ENCODE measurements at regions not wholly inside any gene's neighbourhood (a gene's known extent, or its start where the extent isn't known, plus 50 kb on each side); places are given as distances from the start of the nearest gene placed in this dataset.

GRCh38 chr9:108167136-108167900, 677.7 kb upstream of the KLF4 start:
- no peaks in the 10 kb centered on the region for H3K36me3 Mint-ChIP-seq (ENCODE audit: unreplicated experiment)

GRCh38 chr9:108166519-108166918, 677.0 kb upstream of the KLF4 start:
- Mint-ChIP-seq H3K36me3 (ENCODE audit: unreplicated experiment) (no peaks in the 10 kb centered on the region), H3K4me1 (ENCODE audit: unreplicated experiment) (peaks cover 25% of the 10 kb centered on the region), H3K27me3 (ENCODE audit: unreplicated experiment) (no peaks in the 10 kb centered on the region), H3K9me3 (ENCODE audit: unreplicated experiment) (no peaks in the 10 kb centered on the region), H3K4me3 (ENCODE audit: unreplicated experiment) (no peak overlapping the region), H3K27ac (ENCODE audit: unreplicated experiment) (no peak overlapping the region)
- no peak for DNase-seq (ENCODE audit: extremely low spot score, unreplicated experiment)
- TF ChIP-seq CTCF (IDR thresholded peaks at IDR 0.05): no peak

More at GRCh38 chr9:108167136-108167900, 677.7 kb upstream of the KLF4 start:
- Mint-ChIP-seq H3K9me3 (ENCODE audit: unreplicated experiment) (peaks cover 8% of the 10 kb centered on the region), H3K27me3 (ENCODE audit: unreplicated experiment) (no peaks in the 10 kb centered on the region), H3K4me1 (ENCODE audit: unreplicated experiment) (peaks cover 18% of the 10 kb centered on the region), H3K27ac (ENCODE audit: unreplicated experiment) (no peak overlapping the region), H3K4me3 (ENCODE audit: unreplicated experiment) (no peak overlapping the region)
- TF ChIP-seq CTCF (IDR thresholded peaks at IDR 0.05): no peak
- no peak for DNase-seq (ENCODE audit: extremely low spot score, unreplicated experiment)

- Mint-ChIP-seq H3K4me1 (ENCODE audit: unreplicated experiment) (peaks cover 45% of the 10 kb centered on the region), H3K27ac (ENCODE audit: unreplicated experiment) (peak overlapping the region; percentile 83), H3K27me3 (ENCODE audit: unreplicated experiment) (no peaks in the 10 kb centered on the region), H3K4me3 (ENCODE audit: unreplicated experiment) (no peak overlapping the region), H3K36me3 (ENCODE audit: unreplicated experiment) (no peaks in the 10 kb centered on the region), H3K9me3 (ENCODE audit: unreplicated experiment) (no peaks in the 10 kb centered on the region)
- no peak for DNase-seq (ENCODE audit: extremely low spot score, unreplicated experiment)
- TF ChIP-seq CTCF (IDR thresholded peaks at IDR 0.05): no peak
Measured at GRCh38 chr9:108163321-108164005, 673.9 kb upstream of the KLF4 start.

- H3K9me3 Mint-ChIP-seq (ENCODE audit: unreplicated experiment): no peaks in the 10 kb centered on the region
- DNase-seq (ENCODE audit: extremely low spot score, unreplicated experiment): no peak
- H3K4me3 Mint-ChIP-seq (ENCODE audit: unreplicated experiment): no peak overlapping the region
- no peaks in the 10 kb centered on the region for H3K36me3 Mint-ChIP-seq (ENCODE audit: unreplicated experiment)
- peak overlapping the region; percentile 83 for H3K27ac Mint-ChIP-seq (ENCODE audit: unreplicated experiment)
- no peak for TF ChIP-seq CTCF (IDR thresholded peaks at IDR 0.05)
- no peaks in the 10 kb centered on the region for H3K27me3 Mint-ChIP-seq (ENCODE audit: unreplicated experiment)
- H3K4me1 Mint-ChIP-seq (ENCODE audit: unreplicated experiment): peaks cover 49% of the 10 kb centered on the region
Measured at GRCh38 chr9:108162664-108163063, 673.1 kb upstream of the KLF4 start.

GRCh38 chr9:108161503-108161902, 671.9 kb upstream of the KLF4 start:
- no peak overlapping the region for H3K27ac Mint-ChIP-seq (ENCODE audit: unreplicated experiment)
- DNase-seq (ENCODE audit: extremely low spot score, unreplicated experiment): no peak
- TF ChIP-seq CTCF (IDR thresholded peaks at IDR 0.05): no peak
- H3K4me3 Mint-ChIP-seq (ENCODE audit: unreplicated experiment): no peak overlapping the region
- H3K4me1 Mint-ChIP-seq (ENCODE audit: unreplicated experiment): peaks cover 49% of the 10 kb centered on the region
- H3K27me3 Mint-ChIP-seq (ENCODE audit: unreplicated experiment): no peaks in the 10 kb centered on the region
- H3K9me3 Mint-ChIP-seq (ENCODE audit: unreplicated experiment): no peaks in the 10 kb centered on the region
- no peaks in the 10 kb centered on the region for H3K36me3 Mint-ChIP-seq (ENCODE audit: unreplicated experiment)

Measured in osteocyte (in vitro differentiated cells).